Heart right ventricle (tissue), 16 donors: ENCODE measurements at regions not wholly inside any gene's neighbourhood (a gene's known extent, or its start where the extent isn't known, plus 50 kb on each side); places are given as distances from the start of the nearest gene placed in this dataset.

ENCODE experiments used
- ATAC-seq, 8 donors: fragments of 200-7000 bp; cut with Tn5 transposase; one replicate each; pipeline ENCODE4 v1.9.1; 2020; ENCODE audit warnings: mild to moderate bottlenecking in 8 of 8, moderate library complexity in 8 of 8, moderate number of reproducible peaks in 1 of 8
- DNase-seq, 2 donors: peaks; one replicate each; pipeline ENCODE4 v3.0.0-alpha.2; 2020
- H3K27ac ChIP-seq, 10 donors: fragments of 200-600 bp; sonication (generic) in 2 of 10; one replicate each; pipeline versions ENCODE4 v1.5.0 to v1.8.0; 2020 to 2022; ENCODE audit warnings: mild to moderate bottlenecking in 3 of 10
- H3K27me3 ChIP-seq, 7 donors: fragments of 200-600 bp; one replicate each; pipeline ENCODE4 v1.8.0; 2021 to 2022; ENCODE audit warnings: mild to moderate bottlenecking in 2 of 7
- H3K36me3 ChIP-seq, 9 donors: fragments of 200-600 bp; sonication (generic) in 1 of 9; one replicate each; pipeline versions ENCODE4 v1.5.0 to v1.8.0; 2020 to 2022; ENCODE audit warnings: mild to moderate bottlenecking in 2 of 9
- H3K4me1 ChIP-seq, 9 donors: fragments of 200-600 bp; sonication (generic) in 1 of 9; one replicate each; pipeline versions ENCODE4 v1.5.0 to v1.8.0; 2020 to 2022; ENCODE audit warnings: mild to moderate bottlenecking in 4 of 9
- H3K4me3 ChIP-seq, 10 donors: fragments of 200-600 bp; sonication (generic) in 2 of 10; one replicate each; pipeline versions ENCODE4 v1.5.0 to v1.8.0; 2020 to 2022; ENCODE audit warnings: mild to moderate bottlenecking in 7 of 10, moderate library complexity in 2 of 10
- H3K9me3 ChIP-seq, 11 donors: fragments of 200-600 bp in 10 of 11; sonication (generic) in 2 of 11; one replicate each; pipeline versions ENCODE4 v1.5.0 to v1.8.0; 2013 to 2022; ENCODE audit warnings: mild to moderate bottlenecking in 2 of 11, control low read depth in 1 of 11, moderate library complexity in 1 of 11
- WGBS, 2 donors: extraction: QIAGEN DNeasy Blood & Tissue Kit; methylation state at CpG; one replicate each; pipeline ENCODE4 v1.1.7; 2013; ENCODE audit warnings: inconsistent platforms in 1 of 2; 5-methylcytosine and 5-hydroxymethylcytosine counted together
- intact Hi-C, 10 donors: fragments of 100-400 bp; cut with DNase I; formaldehyde crosslinking; loops; one replicate each; pipeline versions ENCODE4 v1.11.1 to v1.14.2; 2022
- TF ChIP-seq, protein P1 (sequence below), 9 donors: fragments of 200-600 bp; sonication (generic) in 2 of 9; IDR thresholded peaks; one replicate each; pipeline versions ENCODE4 v1.5.0 to v1.8.0; 2021 to 2022; ENCODE audit warnings: antibody characterized with exemption in 9 of 9, mild to moderate bottlenecking in 5 of 9, moderate library complexity in 1 of 9
- donor health status: Arrhythmogenic right ventricular cardiomyopathy.
- donor health status: ischemic (EF 13 %, LVEDD 7.1; RV severe dilation, severe dysfunction).
- donor health status: healthy with polysubstance abuse.
- donor health status: DM: no; HTN: yes; CAD: no.
- donor health status: DM: no; HTN: no; CAD: no.
- donor health status: ischemic (EF 25% LVEDD 6.9; RV normal size, moderate dysfunction).
- donor health status: ischemic (EF 25% LVEDD 5.7; RV mildly dilated, moderate dysfunction).
- donor health status: healthy.
- donor health status: DM: yes; HTN: yes; CAD: no.
- donor health status: Ischemic cardiomyopathy.
- donor health status: ischemic (EF 35%, LVEDD 5.7; RV mildly dilated, moderate dysfunction).
- donor health status: nonischemic (EF 11% LVEDD 7.7; RV severe dilation, severe dysfunction).
- donor health status: DM: yes; HTN: yes; CAD: no.
- donor health status: PGD.
- donor health status: ischemic (EF 29% LVEDD 5.4; RV normal size, mild dysfunction).
- donor health status: nonischemic (EF 23%, LVEDD 6.1; RV moderate dilation, normal function).

- WGBS, 2 donors = 14 to 21% methylated on average over 2 of the region's 2 CpGs
- intact Hi-C loops = no loop called here
Observed at GRCh38 chr13:83162493-83162892, 719.8 kb downstream of the SLITRK1 start.

DNA sequence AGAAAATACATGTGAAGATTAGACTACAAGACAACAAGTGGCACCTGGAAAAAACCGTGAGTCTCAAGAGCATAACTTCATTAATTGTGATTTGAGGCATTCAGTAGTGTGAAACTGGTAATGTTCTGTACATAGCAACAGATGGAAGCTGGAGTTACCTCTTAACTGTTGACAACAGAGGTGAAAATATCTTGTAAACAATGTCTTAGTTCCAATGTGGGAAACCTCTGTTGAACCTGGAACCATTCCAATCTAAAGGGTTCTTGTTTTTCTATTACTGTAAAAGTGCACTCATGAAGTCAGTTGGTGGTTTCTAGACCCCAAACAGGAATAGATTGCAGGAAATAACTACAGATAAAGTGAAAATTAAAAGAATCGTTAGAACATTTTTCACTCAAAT lies 728.4 kb downstream of the SLITRK1 start:
- Histone ChIP-seq H3K27ac (no peak overlapping the region), H3K4me3 (no peak overlapping the region), H3K9me3 (peaks cover 0 to 3% (median 0%) of the 10 kb centered on the region in 11 donors), H3K36me3 (no peaks in the 10 kb centered on the region), H3K27me3 (no peaks in the 10 kb centered on the region), H3K4me1 (no peaks in the 10 kb centered on the region)
- DNase-seq (no peak), ATAC-seq (no peak)
- TF ChIP-seq, protein P1, sequence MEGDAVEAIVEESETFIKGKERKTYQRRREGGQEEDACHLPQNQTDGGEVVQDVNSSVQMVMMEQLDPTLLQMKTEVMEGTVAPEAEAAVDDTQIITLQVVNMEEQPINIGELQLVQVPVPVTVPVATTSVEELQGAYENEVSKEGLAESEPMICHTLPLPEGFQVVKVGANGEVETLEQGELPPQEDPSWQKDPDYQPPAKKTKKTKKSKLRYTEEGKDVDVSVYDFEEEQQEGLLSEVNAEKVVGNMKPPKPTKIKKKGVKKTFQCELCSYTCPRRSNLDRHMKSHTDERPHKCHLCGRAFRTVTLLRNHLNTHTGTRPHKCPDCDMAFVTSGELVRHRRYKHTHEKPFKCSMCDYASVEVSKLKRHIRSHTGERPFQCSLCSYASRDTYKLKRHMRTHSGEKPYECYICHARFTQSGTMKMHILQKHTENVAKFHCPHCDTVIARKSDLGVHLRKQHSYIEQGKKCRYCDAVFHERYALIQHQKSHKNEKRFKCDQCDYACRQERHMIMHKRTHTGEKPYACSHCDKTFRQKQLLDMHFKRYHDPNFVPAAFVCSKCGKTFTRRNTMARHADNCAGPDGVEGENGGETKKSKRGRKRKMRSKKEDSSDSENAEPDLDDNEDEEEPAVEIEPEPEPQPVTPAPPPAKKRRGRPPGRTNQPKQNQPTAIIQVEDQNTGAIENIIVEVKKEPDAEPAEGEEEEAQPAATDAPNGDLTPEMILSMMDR (IDR thresholded peaks at IDR 0.05) = no peak
- WGBS, 2 donors = 47 to 60% methylated on average over 2 of the region's 2 CpGs
- intact Hi-C loops = no loop called here

More at GRCh38 chr13:83162493-83162892, 719.8 kb downstream of the SLITRK1 start:
- TF ChIP-seq, protein P1 (IDR thresholded peaks at IDR 0.05) = no peak
- peaks cover 0 to 9% (median 0%) of the 10 kb centered on the region in 11 donors for H3K9me3 ChIP-seq
- DNase-seq (no peak), ATAC-seq (no peak)
- H3K4me3 ChIP-seq = no peak overlapping the region
- no peaks in the 10 kb centered on the region for H3K27me3 ChIP-seq
- H3K36me3 ChIP-seq = no peaks in the 10 kb centered on the region
- no peaks in the 10 kb centered on the region for H3K4me1 ChIP-seq
- H3K27ac ChIP-seq = no peak overlapping the region

GRCh38 chr13:83151308-83151660 lies 731.0 kb downstream of the SLITRK1 start:
- no peaks in the 10 kb centered on the region for H3K36me3 ChIP-seq
- no peaks in the 10 kb centered on the region for H3K27me3 ChIP-seq
- intact Hi-C loops = no loop called here
- no peak overlapping the region for H3K4me3 ChIP-seq
- DNase-seq = no peak
- WGBS, 2 donors = 91 to 100% methylated on average over 1 of the region's 1 CpG
- peaks cover 0 to 13% (median 0%) of the 10 kb centered on the region in 11 donors for H3K9me3 ChIP-seq
- ATAC-seq = no peak
- TF ChIP-seq, protein P1 (IDR thresholded peaks at IDR 0.05) = no peak
- H3K27ac ChIP-seq = no peak overlapping the region
- no peaks in the 10 kb centered on the region for H3K4me1 ChIP-seq

DNA sequence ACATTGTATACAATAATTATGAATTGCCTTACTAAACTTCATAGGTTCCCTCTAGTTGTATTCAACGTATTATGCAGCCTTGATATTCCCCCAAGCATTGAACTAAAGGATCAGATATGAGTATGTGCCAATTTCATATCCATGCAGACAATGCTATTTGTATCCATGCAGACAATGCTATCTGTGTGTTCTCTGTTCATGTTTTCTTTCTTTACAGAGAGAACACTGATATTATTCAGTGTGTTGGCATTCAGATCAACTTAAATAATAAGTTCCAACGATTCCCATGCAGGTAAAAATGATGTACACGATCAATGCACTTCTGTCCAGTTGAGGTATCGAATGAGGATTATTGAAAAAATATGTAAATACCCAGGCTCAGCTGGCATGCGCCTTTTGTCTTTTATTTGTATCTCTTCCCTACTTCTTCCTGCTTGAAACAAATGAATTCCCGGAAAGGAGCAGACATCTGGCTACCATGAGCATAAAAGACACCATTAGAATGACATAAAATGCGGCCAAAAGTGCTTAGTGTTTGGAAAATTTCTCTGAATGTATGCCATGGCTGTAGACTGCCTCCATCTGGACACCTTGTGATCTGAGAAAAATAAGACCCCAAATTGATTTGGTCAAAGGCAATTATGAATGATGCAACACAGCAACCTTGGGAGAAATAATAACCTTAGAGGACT lies 731.5 kb downstream of the SLITRK1 start:
- TF ChIP-seq, protein P1 (IDR thresholded peaks at IDR 0.05) = no peak
- DNase-seq (no peak), ATAC-seq (no peak)
- Histone ChIP-seq H3K9me3 (peaks cover 0 to 13% (median 0%) of the 10 kb centered on the region in 11 donors), H3K4me1 (no peaks in the 10 kb centered on the region), H3K27ac (no peak overlapping the region), H3K27me3 (no peaks in the 10 kb centered on the region), H3K4me3 (no peak overlapping the region), H3K36me3 (no peaks in the 10 kb centered on the region)
- 70 to 83% methylated on average over 7 of the region's 7 CpGs for WGBS, 2 donors
- intact Hi-C loops = no loop called here
